Bronchial epithelial cell (primary cell): ENCODE measurements at regions not wholly inside any gene's neighbourhood (a gene's known extent, or its start where the extent isn't known, plus 50 kb on each side); places are given as distances from the start of the nearest gene placed in this dataset.

ENCODE experiments used
- DNase-seq: peaks from one replicate; pipeline ENCODE4 v3.0.0-alpha.2; 2010; ENCODE audit warnings: low read depth
- FAIRE-seq: peaks from 2 replicates; lab custom pipeline; 2011; peaks lifted over from hg19 to GRCh38; lab: Jason Lieb, UNC
- H3K27me3 ChIP-seq: 2 replicates; pipeline ENCODE4 v1.5.1; 2011; ENCODE audit warnings: low read length; ENCODE audit not compliant: control insufficient read depth, insufficient read depth
- H3K36me3 ChIP-seq: 2 replicates; pipeline ENCODE4 v1.5.1; 2011; ENCODE audit warnings: low read length; ENCODE audit not compliant: control insufficient read depth, insufficient read depth
- H3K4me3 ChIP-seq: 2 replicates; pipeline ENCODE4 v1.5.1; 2011; ENCODE audit warnings: mild to moderate bottlenecking, low read depth, low read length, control low read depth
- CTCF ChIP-seq: IDR thresholded peaks from 2 replicates; pipeline ENCODE4 v1.5.1; 2011; ENCODE audit warnings: mild to moderate bottlenecking, moderate library complexity, low read length, control low read depth, inconsistent platforms; ENCODE audit not compliant: insufficient read depth, severe bottlenecking

GRCh38 chr3:24986612-24987011, 441.5 kb upstream of the RARB start:
- Histone ChIP-seq H3K27me3 (no peaks in the 10 kb centered on the region), H3K4me3 (no peak overlapping the region), H3K36me3 (no peaks in the 10 kb centered on the region)
- DNase-seq (no peak), FAIRE-seq (no peak)
- TF ChIP-seq CTCF, result no peak

GRCh38 chr3:24999357-24999756, 428.7 kb upstream of the RARB start:
- Histone ChIP-seq H3K27me3 (no peaks in the 10 kb centered on the region), H3K36me3 (no peaks in the 10 kb centered on the region), H3K4me3 (no peak overlapping the region)
- TF ChIP-seq CTCF, result no peak
- DNase-seq (no peak), FAIRE-seq (peak; percentile 82)

- FAIRE-seq, result no peak
- no peak for DNase-seq
- H3K4me3 ChIP-seq, result no peak overlapping the region
- TF ChIP-seq CTCF, result no peak
- H3K27me3 ChIP-seq, result no peaks in the 10 kb centered on the region
- no peaks in the 10 kb centered on the region for H3K36me3 ChIP-seq
Measured at GRCh38 chr3:25000971-25001591, 427.0 kb upstream of the RARB start.

GRCh38 chr3:25002052-25002451, 426.0 kb upstream of the RARB start:
- DNase-seq (no peak), FAIRE-seq (no peak)
- no peaks in the 10 kb centered on the region for H3K27me3 ChIP-seq
- no peak overlapping the region for H3K4me3 ChIP-seq
- no peak for TF ChIP-seq CTCF
- no peaks in the 10 kb centered on the region for H3K36me3 ChIP-seq

GRCh38 chr3:25007974-25008658, 419.9 kb upstream of the RARB start:
- H3K27me3 ChIP-seq, result no peaks in the 10 kb centered on the region
- no peak for TF ChIP-seq CTCF
- H3K36me3 ChIP-seq, result no peaks in the 10 kb centered on the region
- FAIRE-seq (peak; percentile 23), DNase-seq (peak; percentile 52)
- no peak overlapping the region for H3K4me3 ChIP-seq
